Neural cell (in vitro differentiated cells): ENCODE measurements at regions not wholly inside any gene's neighbourhood (a gene's known extent, or its start where the extent isn't known, plus 50 kb on each side); places are given as distances from the start of the nearest gene placed in this dataset.

Experiments
- RAD21 ChIP-seq: fragments of 450-650 bp; conservative IDR thresholded peaks from 2 replicates; pipeline ENCODE4 v1.6.1; 2014; ENCODE audit warnings: antibody characterized with exemption, mild to moderate bottlenecking, moderate library complexity
- TF ChIP-seq, protein P1 (sequence below): fragments of 450-650 bp; IDR thresholded peaks from 2 replicates; pipeline ENCODE4 v1.5.1; 2014; ENCODE audit warnings: antibody characterized with exemption, mild to moderate bottlenecking, moderate library complexity; ENCODE audit not compliant: poor library complexity, severe bottlenecking

DNA sequence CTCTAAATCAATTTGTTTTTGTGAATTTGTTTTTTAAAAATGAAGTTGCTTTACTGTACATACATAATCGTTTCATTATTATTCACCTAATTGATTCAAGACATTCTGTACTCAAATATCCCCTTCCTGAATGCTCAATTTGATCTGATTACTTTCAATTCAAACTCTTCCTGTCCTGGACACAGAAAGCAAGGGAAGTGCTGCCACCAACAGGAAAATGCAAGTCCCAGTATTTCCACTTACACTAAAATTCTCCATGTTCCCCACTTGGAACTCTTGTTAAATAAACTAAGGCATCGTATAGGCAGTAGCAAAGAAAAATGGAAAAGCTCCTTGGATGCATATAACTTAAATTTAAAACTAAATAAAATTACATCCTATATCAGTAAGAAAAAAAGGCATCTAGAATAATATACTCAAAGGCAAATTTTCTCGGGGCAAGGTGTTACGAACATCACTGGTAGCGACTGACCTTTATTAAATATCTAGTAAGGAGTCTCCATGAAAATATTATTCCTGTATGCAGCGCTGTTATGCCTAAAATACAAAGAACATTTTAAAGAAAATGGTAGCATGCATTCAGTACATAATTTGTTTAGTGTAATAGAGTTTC is 72.0 kb upstream of the DBX2 start:
- TF ChIP-seq RAD21 = peak; percentile 65
- TF ChIP-seq, protein P1, sequence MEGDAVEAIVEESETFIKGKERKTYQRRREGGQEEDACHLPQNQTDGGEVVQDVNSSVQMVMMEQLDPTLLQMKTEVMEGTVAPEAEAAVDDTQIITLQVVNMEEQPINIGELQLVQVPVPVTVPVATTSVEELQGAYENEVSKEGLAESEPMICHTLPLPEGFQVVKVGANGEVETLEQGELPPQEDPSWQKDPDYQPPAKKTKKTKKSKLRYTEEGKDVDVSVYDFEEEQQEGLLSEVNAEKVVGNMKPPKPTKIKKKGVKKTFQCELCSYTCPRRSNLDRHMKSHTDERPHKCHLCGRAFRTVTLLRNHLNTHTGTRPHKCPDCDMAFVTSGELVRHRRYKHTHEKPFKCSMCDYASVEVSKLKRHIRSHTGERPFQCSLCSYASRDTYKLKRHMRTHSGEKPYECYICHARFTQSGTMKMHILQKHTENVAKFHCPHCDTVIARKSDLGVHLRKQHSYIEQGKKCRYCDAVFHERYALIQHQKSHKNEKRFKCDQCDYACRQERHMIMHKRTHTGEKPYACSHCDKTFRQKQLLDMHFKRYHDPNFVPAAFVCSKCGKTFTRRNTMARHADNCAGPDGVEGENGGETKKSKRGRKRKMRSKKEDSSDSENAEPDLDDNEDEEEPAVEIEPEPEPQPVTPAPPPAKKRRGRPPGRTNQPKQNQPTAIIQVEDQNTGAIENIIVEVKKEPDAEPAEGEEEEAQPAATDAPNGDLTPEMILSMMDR = peak; percentile 63
